VCaP (cell line): ENCODE measurements at regions not wholly inside any gene's neighbourhood (a gene's known extent, or its start where the extent isn't known, plus 50 kb on each side); places are given as distances from the start of the nearest gene placed in this dataset.

Experiments
- H3K27ac ChIP-seq: fragments of 450-650 bp; 2 replicates; pipeline ENCODE4 v1.5.1; 2017
- CTCF ChIP-seq: fragments of 450-650 bp; conservative IDR thresholded peaks from 2 replicates; pipeline ENCODE4 v1.5.1; 2017; ENCODE audit warnings: mild to moderate bottlenecking, moderate library complexity

- TF ChIP-seq CTCF, result no peak
- no peak overlapping the region for H3K27ac ChIP-seq
These were observed 167.1 kb downstream of the DHX15 start for GRCh38 chr4:24417206-24417605.

- no peak overlapping the region for H3K27ac ChIP-seq
- TF ChIP-seq CTCF, result no peak
These were observed 168.1 kb downstream of the DHX15 start for GRCh38 chr4:24416293-24416692.

- no peak overlapping the region for H3K27ac ChIP-seq
- no peak for TF ChIP-seq CTCF
These were observed 171.0 kb downstream of the DHX15 start for GRCh38 chr4:24413311-24413784.

GRCh38 chr4:24411806-24412205 lies 172.5 kb downstream of the DHX15 start:
- no peak overlapping the region for H3K27ac ChIP-seq
- no peak for TF ChIP-seq CTCF

GRCh38 chr4:24411299-24411698 lies 173.1 kb downstream of the DHX15 start:
- TF ChIP-seq CTCF, result no peak

GRCh38 chr4:24408640-24409039 lies 175.7 kb downstream of the DHX15 start:
- TF ChIP-seq CTCF, result no peak
- H3K27ac ChIP-seq, result no peak overlapping the region

More at GRCh38 chr4:24411299-24411698, 173.1 kb downstream of the DHX15 start:
- H3K27ac ChIP-seq, result no peak overlapping the region

- no peak overlapping the region for H3K27ac ChIP-seq
- no peak for TF ChIP-seq CTCF
These were observed 178.4 kb downstream of the DHX15 start for GRCh38 chr4:24405926-24406325.

- TF ChIP-seq CTCF, result no peak
These were observed 179.0 kb downstream of the DHX15 start for GRCh38 chr4:24405341-24405740.

More at GRCh38 chr4:24405341-24405740, 179.0 kb downstream of the DHX15 start:
- H3K27ac ChIP-seq, result no peak overlapping the region
